WERI-Rb-1 (cell line): ENCODE measurements at regions not wholly inside any gene's neighbourhood (a gene's known extent, or its start where the extent isn't known, plus 50 kb on each side); places are given as distances from the start of the nearest gene placed in this dataset.

Experiments used
- DNase-seq: peaks from one replicate; pipeline ENCODE4 v3.0.0-alpha.2; 2020
- H3K27ac ChIP-seq: fragments of 250-450 bp; sonication (Bioruptor Pico); 2 replicates; pipeline ENCODE4 v1.5.1; 2020; ENCODE audit warnings: mild to moderate bottlenecking, moderate library complexity
- H3K27me3 ChIP-seq: fragments of 250-450 bp; sonication (Bioruptor Pico); 2 replicates; pipeline ENCODE4 v1.5.1; 2021; ENCODE audit warnings: mild to moderate bottlenecking, low read depth, moderate library complexity; ENCODE audit not compliant: insufficient read depth, severe bottlenecking
- H3K36me3 ChIP-seq: fragments of 250-450 bp; sonication (Bioruptor Pico); 2 replicates; pipeline ENCODE4 v1.5.1; 2020; ENCODE audit warnings: mild to moderate bottlenecking, moderate library complexity
- H3K4me3 ChIP-seq: 2 replicates; pipeline ENCODE4 v1.5.1; 2011; ENCODE audit warnings: low read depth, mild to moderate bottlenecking, control low read depth, low read length
- H3K9me3 ChIP-seq: fragments of 250-450 bp; sonication (Bioruptor Pico); 2 replicates; pipeline ENCODE4 v1.5.1; 2021; ENCODE audit warnings: mild to moderate bottlenecking, moderate library complexity; ENCODE audit not compliant: severe bottlenecking
- TF ChIP-seq, protein P1 (sequence below): IDR thresholded peaks from 2 replicates; pipeline ENCODE4 v1.5.1; 2011; ENCODE audit warnings: low read depth, mild to moderate bottlenecking, control low read depth, inconsistent platforms, low read length

GRCh38 chr4:175048906-175049305, 130.7 kb downstream of the ADAM29 start:
- Histone ChIP-seq H3K4me3 (no peak overlapping the region), H3K36me3 (no peaks in the 10 kb centered on the region), H3K27me3 (no peaks in the 10 kb centered on the region), H3K9me3 (no peaks in the 10 kb centered on the region), H3K27ac (no peak overlapping the region)
- DNase-seq, result no peak
- TF ChIP-seq, protein P1, sequence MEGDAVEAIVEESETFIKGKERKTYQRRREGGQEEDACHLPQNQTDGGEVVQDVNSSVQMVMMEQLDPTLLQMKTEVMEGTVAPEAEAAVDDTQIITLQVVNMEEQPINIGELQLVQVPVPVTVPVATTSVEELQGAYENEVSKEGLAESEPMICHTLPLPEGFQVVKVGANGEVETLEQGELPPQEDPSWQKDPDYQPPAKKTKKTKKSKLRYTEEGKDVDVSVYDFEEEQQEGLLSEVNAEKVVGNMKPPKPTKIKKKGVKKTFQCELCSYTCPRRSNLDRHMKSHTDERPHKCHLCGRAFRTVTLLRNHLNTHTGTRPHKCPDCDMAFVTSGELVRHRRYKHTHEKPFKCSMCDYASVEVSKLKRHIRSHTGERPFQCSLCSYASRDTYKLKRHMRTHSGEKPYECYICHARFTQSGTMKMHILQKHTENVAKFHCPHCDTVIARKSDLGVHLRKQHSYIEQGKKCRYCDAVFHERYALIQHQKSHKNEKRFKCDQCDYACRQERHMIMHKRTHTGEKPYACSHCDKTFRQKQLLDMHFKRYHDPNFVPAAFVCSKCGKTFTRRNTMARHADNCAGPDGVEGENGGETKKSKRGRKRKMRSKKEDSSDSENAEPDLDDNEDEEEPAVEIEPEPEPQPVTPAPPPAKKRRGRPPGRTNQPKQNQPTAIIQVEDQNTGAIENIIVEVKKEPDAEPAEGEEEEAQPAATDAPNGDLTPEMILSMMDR, result no peak

DNA sequence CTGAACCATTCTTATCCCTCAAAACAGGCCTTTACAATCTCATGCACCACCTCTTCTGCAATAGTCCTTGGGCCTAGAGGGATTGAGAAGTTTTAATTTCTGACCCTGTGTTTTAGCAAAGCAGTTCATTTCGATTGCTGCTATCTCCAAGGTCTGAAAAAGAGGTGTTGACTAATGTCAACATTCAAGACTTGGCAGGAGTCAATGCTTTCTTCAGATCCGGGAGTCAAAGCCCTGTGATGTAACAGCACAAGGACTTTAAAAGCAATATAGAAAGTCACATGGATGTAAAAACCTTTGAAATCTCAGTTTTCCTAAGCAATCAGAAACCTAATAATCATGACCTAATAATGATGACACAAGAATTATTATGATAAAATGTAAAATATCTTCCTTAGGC, 133.8 kb downstream of the ADAM29 start:
- Histone ChIP-seq H3K9me3 (no peaks in the 10 kb centered on the region), H3K27ac (no peak overlapping the region), H3K36me3 (no peaks in the 10 kb centered on the region), H3K4me3 (no peak overlapping the region), H3K27me3 (no peaks in the 10 kb centered on the region)
- no peak for DNase-seq
- TF ChIP-seq, protein P1, result no peak

DNA sequence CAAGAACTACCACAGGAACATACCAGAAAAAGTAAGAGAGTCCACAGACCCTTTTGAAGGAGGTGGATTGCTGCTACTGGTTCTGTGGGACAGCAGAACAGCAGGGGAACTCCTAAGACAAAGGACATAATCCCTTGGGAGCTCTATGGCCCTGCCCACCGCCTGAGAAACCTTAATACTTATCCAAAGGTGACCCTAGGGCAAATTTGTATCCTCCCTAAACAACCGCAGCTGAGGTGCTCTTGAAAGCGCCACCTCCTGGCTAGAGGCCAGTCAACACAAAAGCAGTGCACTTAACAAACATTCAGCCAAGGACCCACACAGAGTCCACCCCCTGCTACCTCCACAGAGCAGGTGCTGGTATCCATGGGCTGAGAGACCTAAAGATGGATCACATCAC, 136.8 kb downstream of the ADAM29 start:
- Histone ChIP-seq H3K36me3 (no peaks in the 10 kb centered on the region), H3K27ac (no peak overlapping the region), H3K27me3 (no peaks in the 10 kb centered on the region), H3K9me3 (peaks cover 3% of the 10 kb centered on the region), H3K4me3 (no peak overlapping the region)
- TF ChIP-seq, protein P1, result peak; percentile 53; the same call in 1 of the 2 replicates
- peak; percentile 75 for DNase-seq

DNA sequence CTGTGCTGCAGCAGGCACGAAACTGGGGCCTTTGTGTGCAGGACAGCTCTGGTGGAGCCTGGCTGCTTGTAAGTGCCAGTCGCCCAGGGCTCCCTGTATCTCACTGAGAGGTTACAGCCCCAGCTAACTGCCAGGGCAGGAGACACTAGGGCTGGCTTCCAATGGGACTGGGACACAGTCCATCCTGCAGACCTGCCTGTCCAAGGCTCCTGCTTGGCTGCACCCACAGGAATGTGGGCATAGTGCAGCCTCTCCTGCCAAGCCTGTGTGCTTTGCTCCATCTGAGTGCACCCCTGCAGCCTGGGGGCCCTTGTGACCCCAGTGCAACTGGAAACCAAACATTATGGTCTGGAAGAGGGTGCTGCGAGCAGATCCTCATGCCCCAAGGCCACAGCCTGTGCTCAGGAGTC, 144.0 kb downstream of the ADAM29 start:
- no peaks in the 10 kb centered on the region for H3K36me3 ChIP-seq
- H3K9me3 ChIP-seq, result peaks cover 3% of the 10 kb centered on the region
- H3K27me3 ChIP-seq, result no peaks in the 10 kb centered on the region
- no peak overlapping the region for H3K27ac ChIP-seq
- TF ChIP-seq, protein P1, result no peak
- no peak for DNase-seq
- no peak overlapping the region for H3K4me3 ChIP-seq

DNA sequence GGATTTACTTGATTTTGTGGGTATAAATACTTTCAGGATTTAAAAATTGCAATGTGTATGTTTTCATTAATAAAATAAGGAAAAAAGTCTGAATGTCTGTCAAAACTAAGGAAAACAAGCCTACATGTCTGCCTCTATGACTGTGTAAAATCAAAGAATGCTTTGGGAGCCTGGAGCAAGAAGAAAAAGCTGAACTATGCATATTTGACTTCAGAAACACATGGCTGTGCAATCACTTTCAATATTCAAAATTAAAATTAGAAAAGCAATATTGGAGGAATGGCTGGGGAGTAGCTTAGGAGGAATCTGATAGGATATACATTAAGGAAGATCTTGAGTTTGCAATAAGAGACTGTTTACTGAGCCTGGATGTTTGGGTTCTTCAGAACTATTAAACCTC, 147.1 kb downstream of the ADAM29 start:
- TF ChIP-seq, protein P1, result no peak

GRCh38 chr4:175066923-175067627, 148.9 kb downstream of the ADAM29 start:
- H3K36me3 ChIP-seq, result no peaks in the 10 kb centered on the region
- H3K27ac ChIP-seq, result no peak overlapping the region
- TF ChIP-seq, protein P1, result no peak
- no peak for DNase-seq
- H3K27me3 ChIP-seq, result no peaks in the 10 kb centered on the region
- no peak overlapping the region for H3K4me3 ChIP-seq
- no peaks in the 10 kb centered on the region for H3K9me3 ChIP-seq

More for the DNA sequence above, 147.1 kb downstream of the ADAM29 start:
- H3K27ac ChIP-seq, result no peak overlapping the region
- H3K9me3 ChIP-seq, result no peaks in the 10 kb centered on the region
- no peak for DNase-seq
- no peak overlapping the region for H3K4me3 ChIP-seq
- H3K27me3 ChIP-seq, result no peaks in the 10 kb centered on the region
- no peaks in the 10 kb centered on the region for H3K36me3 ChIP-seq
